ENCODE measurements at regions not wholly inside any gene's neighbourhood (a gene's known extent, or its start where the extent isn't known, plus 50 kb on each side); places are given as distances from the start of the nearest gene placed in this dataset.

DNA sequence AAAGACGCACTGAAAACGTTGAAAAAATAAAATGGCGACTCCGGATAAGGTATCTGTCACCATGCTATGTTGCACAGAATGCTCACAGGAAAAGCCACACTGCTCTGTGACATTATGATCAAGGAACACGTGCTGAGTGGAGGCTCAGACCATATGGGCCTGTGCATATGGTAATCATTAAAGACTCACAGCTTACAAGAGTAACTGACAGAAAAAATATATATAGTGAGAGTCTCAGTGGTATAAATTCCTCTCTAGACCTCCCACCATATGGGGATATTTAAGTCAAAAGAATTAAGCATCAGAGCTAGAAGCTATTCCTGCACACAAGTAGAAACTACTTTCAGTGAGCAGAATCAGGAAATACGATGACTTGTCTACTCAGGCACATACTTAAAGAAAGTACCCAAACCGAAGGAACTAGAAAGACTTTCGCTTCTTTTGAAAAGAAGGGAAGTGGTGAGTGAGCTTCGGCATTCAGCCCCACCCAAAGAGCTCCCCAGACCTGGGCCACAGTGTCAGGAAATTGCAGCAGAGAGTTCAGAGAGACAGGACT, 65.1 kb upstream of the MPP7 start:
- CTCF ChIA-PET (ENCODE audit: partially characterized antibody), result interaction anchor here (0.7 to 1.5 kb wide), 2 partner anchors 13 to 14 kb away, joined by 3 read pairs; no protein-coding TSS in a partner anchor
- Histone ChIP-seq H2BK15ac (ENCODE audit: low read length) (no peak overlapping the region), H3K9ac (replicated peaks in 1 of 4; ENCODE audit: extremely low read depth in 1 of 4, low read depth in 3 of 4, low read length in 3 of 4) (no peak overlapping the region), H2BK20ac (ENCODE audit: low read length) (no peak overlapping the region), H4K91ac (replicated peaks; ENCODE audit: insufficient read length, low read length) (no peak overlapping the region), H3K4ac (replicated peaks; ENCODE audit: insufficient read length, low read depth, low read length) (no peak overlapping the region), H4K5ac (ENCODE audit: insufficient read length, low read depth, low read length) (no peak overlapping the region), H3K36me3 (ENCODE audit: control insufficient read depth in 2 of 4, insufficient read depth in 4 of 4, low read length in 3 of 4) (no peaks in the 10 kb centered on the region), H3K4me2 (ENCODE audit: insufficient read depth in 1 of 2, low read depth in 2 of 2, low read length in 2 of 2) (no peak overlapping the region), H3K56ac (replicated peaks; ENCODE audit: insufficient read length, low read depth, low read length) (no peak overlapping the region), H2BK5ac (ENCODE audit: low read depth, low read length) (no peak overlapping the region), H3K4me3 (ENCODE audit: extremely low read depth in 1 of 4, insufficient read depth in 2 of 4, low read depth in 3 of 4, low read length in 4 of 4) (no peak overlapping the region), H2AFZ (ENCODE audit: low read length) (no peak overlapping the region), H3K27me3 (replicated peaks in 1 of 4; ENCODE audit: control insufficient read depth in 3 of 4, extremely low read depth in 1 of 4, insufficient read depth in 3 of 4, low read length in 3 of 4) (no peaks in the 10 kb centered on the region), H2BK12ac (ENCODE audit: low read depth, low read length) (no peak overlapping the region), H2AK5ac (ENCODE audit: low read depth, low read length) (no peak overlapping the region), H3K14ac (ENCODE audit: insufficient read length) (no peak overlapping the region), H3K79me1 (ENCODE audit: low read depth, low read length) (no peaks in the 10 kb centered on the region), H3K27ac (ENCODE audit: low read depth, low read length) (no peak overlapping the region), H3K18ac (ENCODE audit: extremely low read depth, low read length) (no peak overlapping the region), H4K8ac (ENCODE audit: extremely low read depth, insufficient read depth, low read length) (no peak overlapping the region), H3K79me2 (ENCODE audit: control insufficient read depth in 1 of 2, insufficient read depth in 2 of 2, low read length in 2 of 2) (no peaks in the 10 kb centered on the region), H2BK120ac (replicated peaks; ENCODE audit: low read depth, low read length) (no peak overlapping the region), H3K23ac (ENCODE audit: insufficient read length) (no peak overlapping the region), H3K23me2 (ENCODE audit: low read depth, low read length) (no peaks in the 10 kb centered on the region; the same call in 1 of the 2 replicates), H4K20me1 (replicated peaks in 1 of 2; ENCODE audit: control insufficient read depth in 1 of 2, insufficient read depth in 2 of 2, low read length in 2 of 2) (no peaks in the 10 kb centered on the region), H3K9me3 (ENCODE audit: insufficient read depth in 2 of 2, low read depth in 1 of 2, low read length in 1 of 2) (no peaks in the 10 kb centered on the region), H3K4me1 (replicated peaks in 1 of 4; ENCODE audit: control insufficient read depth in 3 of 4, insufficient read depth in 4 of 4, low read length in 3 of 4) (peaks cover 0 to 5% (median under 1%) of the 10 kb centered on the region in 4 experiments; a peak in 1 of 7 replicates)
- FAIRE-seq (no peak), DNase-seq (ENCODE audit: low read depth in 1 of 2, low spot score in 2 of 2) (no peak)
- whole genome bisulfite sequencing, 2 experiments (ENCODE audit: extremely low coverage in 1 of 2, insufficient coverage in 1 of 2, insufficient read length in 1 of 2, insufficient replicate concordance in 2 of 2, low coverage in 1 of 2, low lambda C conversion rate in 2 of 2, missing lambda C conversion rate in 1 of 2), result 89% methylated on average over 9 of the region's 9 CpGs; no CpG with 5 or more reads in 1 of the 2 experiments
- TF ChIP-seq JUN (IDR thresholded peaks at IDR 0.05; ENCODE audit: low read depth, low read length) (no peak), TAF1 (IDR thresholded peaks at IDR 0.05; ENCODE audit: low read depth, low read length) (no peak), SRF (IDR thresholded peaks at IDR 0.05; ENCODE audit: low read depth, low read length) (no peak), YY1 (IDR thresholded peaks at IDR 0.05; ENCODE audit: low read depth, low read length) (no peak), POLR2AphosphoS5 (IDR thresholded peaks at IDR 0.05; ENCODE audit: low read depth, low read length) (no peak), FOSL1 (IDR thresholded peaks at IDR 0.05; ENCODE audit: insufficient read depth, low read depth, low read length) (no peak), CEBPB (IDR thresholded peaks at IDR 0.05; ENCODE audit: low read depth, low read length) (no peak)
- POLR2A ChIA-PET (ENCODE audit: partially characterized antibody), result no interaction called here

Measured in H1 (cell line).